GM12878 (cell line): ENCODE measurements at regions not wholly inside any gene's neighbourhood (a gene's known extent, or its start where the extent isn't known, plus 50 kb on each side); places are given as distances from the start of the nearest gene placed in this dataset.

Experiments used
- ATAC-seq: fragments of 200-7000 bp; cut with Tn5 transposase; 3 replicates; pipeline ENCODE4 v1.9.1; 2020; ENCODE audit warnings: mild to moderate bottlenecking, moderate library complexity
- BruUV-seq: library from RNA; stranded (reverse); fragments of 400-500 nt; replicated peaks from 2 replicates; lab custom pipeline; 2021; lab: Mats Ljungman, UMichigan
- CTCF ChIA-PET: fragments of 300-600 bp; sonication (Branson Sonifier 250); formaldehyde crosslinking; extraction: SDS; loops from one replicate; lab custom pipeline; 2021; ENCODE audit warnings: inconsistent platforms; lab: Yijun Ruan, JAX
- POLR2A ChIA-PET: fragments of 350-600 bp; formaldehyde crosslinking; extraction: SDS; loops from one replicate; lab custom pipeline; 2021; ENCODE audit warnings: inconsistent platforms; lab: Charles Lee
- RAD21 ChIA-PET: fragments of 300-600 bp; sonication (Branson Sonifier 250); formaldehyde crosslinking; loops from one replicate; lab custom pipeline; 2023; ENCODE audit warnings: antibody characterized with exemption; ENCODE audit not compliant: unreplicated experiment; lab: Charles Lee
- SMC1A ChIA-PET: fragments of 300-600 bp; sonication (Branson Sonifier 250); formaldehyde crosslinking; loops from one replicate; lab custom pipeline; 2023; ENCODE audit not compliant: unreplicated experiment, uncharacterized antibody; lab: Charles Lee
- DNase-seq: peaks from one replicate; pipeline ENCODE4 v3.0.0-alpha.2; 2011; ENCODE audit warnings: low read depth, low spot score
- FAIRE-seq: peaks from 3 replicates; lab custom pipeline; 2011; peaks lifted over from hg19 to GRCh38; lab: Jason Lieb, UNC
- H2AFZ ChIP-seq: 2 replicates; pipeline ENCODE4 v1.6.0; 2011; ENCODE audit warnings: low read depth, low read length, control low read depth; ENCODE audit not compliant: control insufficient read depth
- H3K27ac ChIP-seq: 2 replicates; pipeline ENCODE4 v1.5.1; 2011; ENCODE audit warnings: control low read depth; ENCODE audit not compliant: control insufficient read depth, insufficient read depth
- H3K27me3 ChIP-seq, 2 experiments: replicated peaks in 1 of 2; 2 replicates each; pipeline versions ENCODE4 v1.6.0 to v1.6.1; 2011; ENCODE audit warnings: low read length in 1 of 2; ENCODE audit not compliant: control insufficient read depth in 2 of 2, insufficient read depth in 2 of 2
- H3K36me3 ChIP-seq, 2 experiments: 2 replicates each; pipeline ENCODE4 v1.5.1; 2011; ENCODE audit warnings: low read length in 1 of 2; ENCODE audit not compliant: control insufficient read depth in 2 of 2, insufficient read depth in 2 of 2
- H3K4me1 ChIP-seq: 2 replicates; pipeline ENCODE4 v1.6.1; 2011; ENCODE audit warnings: mild to moderate bottlenecking, low read length, moderate library complexity, mixed read lengths; ENCODE audit not compliant: control insufficient read depth, insufficient read depth
- H3K4me2 ChIP-seq: 2 replicates; pipeline ENCODE4 v1.6.0; 2011; ENCODE audit warnings: control low read depth; ENCODE audit not compliant: control insufficient read depth, insufficient read depth
- H3K4me3 ChIP-seq: fragments of 200-600 bp; sonication (generic); 2 replicates; pipeline ENCODE4 v1.5.1; 2016
- H3K79me2 ChIP-seq: 2 replicates; pipeline ENCODE4 v1.6.0; 2011; ENCODE audit warnings: low read length; ENCODE audit not compliant: control insufficient read depth, insufficient read depth
- H3K9ac ChIP-seq: 2 replicates; pipeline ENCODE4 v1.8.0; 2011; ENCODE audit warnings: low read length, control low read depth, mixed read lengths; ENCODE audit not compliant: control insufficient read depth, insufficient read depth
- H3K9me3 ChIP-seq: replicated peaks from 3 replicates; pipeline ENCODE4 v1.5.1; 2011; ENCODE audit warnings: mild to moderate bottlenecking, low read length; ENCODE audit not compliant: control insufficient read depth, insufficient read depth
- H4K20me1 ChIP-seq: 2 replicates; pipeline ENCODE4 v1.6.0; 2011; ENCODE audit not compliant: control insufficient read depth, insufficient read depth
- BACH1 ChIP-seq: fragments of 450-650 bp; IDR thresholded peaks from 2 replicates; pipeline ENCODE4 v1.6.1; 2017; ENCODE audit warnings: mild to moderate bottlenecking, borderline replicate concordance
- BRCA1 ChIP-seq: IDR thresholded peaks from 2 replicates; pipeline ENCODE4 v1.6.1; 2011; ENCODE audit warnings: low read depth, low read length, improper control_type of control experiment
- CBX5 ChIP-seq: sonication (generic); IDR thresholded peaks from 2 replicates; pipeline ENCODE4 v1.6.1; 2016; ENCODE audit warnings: low read depth, moderate library complexity, mild to moderate bottlenecking, inconsistent platforms
- KLF5 ChIP-seq: fragments of 450-650 bp; IDR thresholded peaks from 2 replicates; pipeline ENCODE4 v1.6.1; 2014; ENCODE audit warnings: mild to moderate bottlenecking; ENCODE audit not compliant: partially characterized antibody
- LARP7 ChIP-seq: fragments of 450-650 bp; IDR thresholded peaks from 2 replicates; pipeline ENCODE4 v1.6.1; 2017; ENCODE audit warnings: mild to moderate bottlenecking
- MYB ChIP-seq: fragments of 150-350 bp; IDR thresholded peaks from 2 replicates; pipeline ENCODE4 v1.6.1; 2014; ENCODE audit warnings: mild to moderate bottlenecking, low read depth, low read length, borderline replicate concordance
- NFXL1 ChIP-seq: fragments of 450-650 bp; IDR thresholded peaks from 2 replicates; pipeline ENCODE4 v1.6.1; 2017; ENCODE audit warnings: antibody characterized with exemption, mild to moderate bottlenecking, borderline replicate concordance
- RELA ChIP-seq: fragments of 450-650 bp; IDR thresholded peaks from 2 replicates; pipeline ENCODE4 v1.8.0; 2014; ENCODE audit warnings: borderline replicate concordance; ENCODE audit not compliant: partially characterized antibody
- SMC3 ChIP-seq: IDR thresholded peaks from 2 replicates; pipeline ENCODE4 v1.6.1; 2011; ENCODE audit warnings: low read length, improper control_type of control experiment, borderline replicate concordance
- SREBF1 ChIP-seq: IDR thresholded peaks from 2 replicates; pipeline ENCODE4 v1.6.1; 2012; ENCODE audit warnings: mild to moderate bottlenecking, low read length
- TBL1XR1 ChIP-seq: IDR thresholded peaks from 2 replicates; pipeline ENCODE4 v1.6.1; 2012; ENCODE audit warnings: low read depth, low read length, improper control_type of control experiment
- WGBS: methylation state at CpG from one replicate; pipeline ENCODE4 v1.1.6; 2016; ENCODE audit warnings: low lambda C conversion rate; ENCODE audit not compliant: insufficient replicate concordance, insufficient coverage; ENCODE audit errors: missing lambda C conversion rate; 5-methylcytosine and 5-hydroxymethylcytosine counted together
- in situ Hi-C: fragments of 300-500 bp; cut with MboI; formaldehyde crosslinking; loops from 9 replicates; pipeline ENCODE4 v1.14.3; 2018; ENCODE audit warnings: mixed read lengths
- intact Hi-C: fragments of 100-400 bp; cut with micrococcal nuclease; formaldehyde crosslinking; loops from one replicate; pipeline ENCODE4 v1.14.2; 2022; ENCODE audit not compliant: unreplicated experiment
- TF ChIP-seq, protein P1 (sequence below): fragments of 450-650 bp; IDR thresholded peaks from 2 replicates; pipeline ENCODE4 v1.6.1; 2016; ENCODE audit warnings: mild to moderate bottlenecking, moderate library complexity, borderline replicate concordance

DNA sequence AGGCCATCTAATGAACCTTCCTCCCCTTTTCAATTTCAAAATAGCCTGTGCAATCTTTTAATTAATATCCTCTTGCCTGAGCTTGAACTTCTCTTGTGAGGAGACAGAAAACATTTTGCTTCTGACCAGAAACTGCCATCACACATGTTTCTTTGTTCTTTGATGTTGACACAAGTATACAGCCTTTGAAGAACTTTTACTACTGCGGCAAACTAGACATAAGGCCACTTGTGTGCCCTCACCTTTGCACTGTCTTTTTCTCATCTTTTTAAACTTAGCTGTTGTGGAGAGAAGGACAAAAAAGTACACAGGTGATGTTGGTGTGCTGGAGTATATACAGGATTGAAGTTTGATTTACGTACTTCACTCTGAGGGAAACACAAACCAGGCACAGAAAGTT lies 116.3 kb upstream of the C1GALT1C1 start:
- SMC1A ChIA-PET: no interaction called here
- H3K79me2 ChIP-seq: no peaks in the 10 kb centered on the region

More for the DNA sequence above, 116.3 kb upstream of the C1GALT1C1 start:
- no peak overlapping the region for H3K4me3 ChIP-seq
- DNase-seq (no peak), FAIRE-seq (no peak), ATAC-seq (no peak)
- H3K36me3 ChIP-seq: no peaks in the 10 kb centered on the region
- H3K9me3 ChIP-seq: no peaks in the 10 kb centered on the region; the same call in 2 of the 3 replicates
- intact Hi-C loops (no loop called here), in situ Hi-C loops (no loop called here)
- ChIA-PET CTCF (no interaction called here), RAD21 (interaction anchor here (0.7 kb wide), 1 partner anchor 9 kb away, joined by 3 read pairs; no protein-coding TSS in a partner anchor), POLR2A (no interaction called here)
- H3K4me2 ChIP-seq: no peak overlapping the region
- H2AFZ ChIP-seq: no peak overlapping the region
- H3K27me3 ChIP-seq: no peaks in the 10 kb centered on the region
- 79% methylated on average over 2 of the region's 2 CpGs for WGBS
- no peaks in the 10 kb centered on the region for H4K20me1 ChIP-seq
- no peak overlapping the region for H3K27ac ChIP-seq
- no TSS peak for BruUV-seq
- no peak overlapping the region for H3K9ac ChIP-seq
- TF ChIP-seq LARP7 (no peak), BACH1 (no peak), SREBF1 (no peak), MYB (no peak), TBL1XR1 (no peak), RELA (no peak), KLF5 (no peak), SMC3 (no peak), BRCA1 (no peak), NFXL1 (no peak), CBX5 (no peak)
- TF ChIP-seq, protein P1, sequence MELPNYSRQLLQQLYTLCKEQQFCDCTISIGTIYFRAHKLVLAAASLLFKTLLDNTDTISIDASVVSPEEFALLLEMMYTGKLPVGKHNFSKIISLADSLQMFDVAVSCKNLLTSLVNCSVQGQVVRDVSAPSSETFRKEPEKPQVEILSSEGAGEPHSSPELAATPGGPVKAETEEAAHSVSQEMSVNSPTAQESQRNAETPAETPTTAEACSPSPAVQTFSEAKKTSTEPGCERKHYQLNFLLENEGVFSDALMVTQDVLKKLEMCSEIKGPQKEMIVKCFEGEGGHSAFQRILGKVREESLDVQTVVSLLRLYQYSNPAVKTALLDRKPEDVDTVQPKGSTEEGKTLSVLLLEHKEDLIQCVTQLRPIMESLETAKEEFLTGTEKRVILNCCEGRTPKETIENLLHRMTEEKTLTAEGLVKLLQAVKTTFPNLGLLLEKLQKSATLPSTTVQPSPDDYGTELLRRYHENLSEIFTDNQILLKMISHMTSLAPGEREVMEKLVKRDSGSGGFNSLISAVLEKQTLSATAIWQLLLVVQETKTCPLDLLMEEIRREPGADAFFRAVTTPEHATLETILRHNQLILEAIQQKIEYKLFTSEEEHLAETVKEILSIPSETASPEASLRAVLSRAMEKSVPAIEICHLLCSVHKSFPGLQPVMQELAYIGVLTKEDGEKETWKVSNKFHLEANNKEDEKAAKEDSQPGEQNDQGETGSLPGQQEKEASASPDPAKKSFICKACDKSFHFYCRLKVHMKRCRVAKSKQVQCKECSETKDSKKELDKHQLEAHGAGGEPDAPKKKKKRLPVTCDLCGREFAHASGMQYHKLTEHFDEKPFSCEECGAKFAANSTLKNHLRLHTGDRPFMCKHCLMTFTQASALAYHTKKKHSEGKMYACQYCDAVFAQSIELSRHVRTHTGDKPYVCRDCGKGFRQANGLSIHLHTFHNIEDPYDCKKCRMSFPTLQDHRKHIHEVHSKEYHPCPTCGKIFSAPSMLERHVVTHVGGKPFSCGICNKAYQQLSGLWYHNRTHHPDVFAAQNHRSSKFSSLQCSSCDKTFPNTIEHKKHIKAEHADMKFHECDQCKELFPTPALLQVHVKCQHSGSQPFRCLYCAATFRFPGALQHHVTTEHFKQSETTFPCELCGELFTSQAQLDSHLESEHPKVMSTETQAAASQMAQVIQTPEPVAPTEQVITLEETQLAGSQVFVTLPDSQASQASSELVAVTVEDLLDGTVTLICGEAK: no peak
- no peaks in the 10 kb centered on the region for H3K4me1 ChIP-seq
